ENCODE measurements at regions not wholly inside any gene's neighbourhood (a gene's known extent, or its start where the extent isn't known, plus 50 kb on each side); places are given as distances from the start of the nearest gene placed in this dataset.

- TF ChIP-seq EZH2 (IDR thresholded peaks at IDR 0.05; ENCODE audit: low read depth): no peak
- intact Hi-C loops (cut with micrococcal nuclease; ENCODE audit: unreplicated experiment): no loop called here
- Histone ChIP-seq H3K4me1 (replicated peaks; ENCODE audit: insufficient read depth) (no peaks in the 10 kb centered on the region), H3K36me3 (ENCODE audit: low read depth) (no peaks in the 10 kb centered on the region), H3K4me3 (no peak overlapping the region), H3K9me3 (ENCODE audit: insufficient read depth, low read depth) (no peaks in the 10 kb centered on the region), H3K4me2 (no peak overlapping the region), H2AFZ (no peak overlapping the region), H3K27ac (no peak overlapping the region), H3K79me2 (ENCODE audit: low read depth) (no peaks in the 10 kb centered on the region), H4K20me1 (ENCODE audit: insufficient read depth) (no peaks in the 10 kb centered on the region), H3K27me3 (ENCODE audit: insufficient read depth, low read depth) (no peaks in the 10 kb centered on the region), H3K9me2 (ENCODE audit: insufficient read depth) (no peaks in the 10 kb centered on the region), H3F3A (ENCODE audit: insufficient read depth, low read depth) (no peaks in the 10 kb centered on the region)
- no peak for DNase-seq
- ChIA-PET CTCF (no interaction called here), POLR2A (ENCODE audit: unreplicated experiment) (no interaction called here)
- no TSS peak for BruUV-seq (replicated peaks)
Observed at GRCh38 chr10:108638225-108638624, 1285.1 kb downstream of the XPNPEP1 start.

GRCh38 chr10:108633046-108633445 lies 1290.3 kb downstream of the XPNPEP1 start:
- Histone ChIP-seq H4K20me1 (ENCODE audit: insufficient read depth) (no peaks in the 10 kb centered on the region), H3K4me1 (replicated peaks; ENCODE audit: insufficient read depth) (no peaks in the 10 kb centered on the region), H3K79me2 (ENCODE audit: low read depth) (no peaks in the 10 kb centered on the region), H3K27me3 (ENCODE audit: insufficient read depth, low read depth) (no peaks in the 10 kb centered on the region), H3K4me2 (no peak overlapping the region), H3K4me3 (no peak overlapping the region), H3K36me3 (ENCODE audit: low read depth) (no peaks in the 10 kb centered on the region), H3F3A (ENCODE audit: insufficient read depth, low read depth) (no peaks in the 10 kb centered on the region), H3K9me2 (ENCODE audit: insufficient read depth) (no peaks in the 10 kb centered on the region), H3K27ac (no peak overlapping the region), H3K9me3 (ENCODE audit: insufficient read depth, low read depth) (no peaks in the 10 kb centered on the region), H2AFZ (no peak overlapping the region)
- CTCF ChIA-PET: no interaction called here
- no peak for DNase-seq
- POLR2A ChIA-PET (ENCODE audit: unreplicated experiment): no interaction called here
- no TSS peak for BruUV-seq (replicated peaks)
- TF ChIP-seq EZH2 (IDR thresholded peaks at IDR 0.05; ENCODE audit: low read depth): no peak
- no peak for TF ChIP-seq CTCF (conservative IDR thresholded peaks at IDR 0.05)
- intact Hi-C loops (cut with micrococcal nuclease; ENCODE audit: unreplicated experiment): no loop called here

- BruUV-seq (replicated peaks): no TSS peak
Observed at GRCh38 chr10:108632144-108632543, 1291.2 kb downstream of the XPNPEP1 start.

More at GRCh38 chr10:108632144-108632543, 1291.2 kb downstream of the XPNPEP1 start:
- H3K4me3 ChIP-seq: no peak overlapping the region
- H4K20me1 ChIP-seq (ENCODE audit: insufficient read depth): no peaks in the 10 kb centered on the region
- no peak overlapping the region for H3K4me2 ChIP-seq
- no peaks in the 10 kb centered on the region for H3F3A ChIP-seq (ENCODE audit: insufficient read depth, low read depth)
- no peaks in the 10 kb centered on the region for H3K27me3 ChIP-seq (ENCODE audit: insufficient read depth, low read depth)
- no peaks in the 10 kb centered on the region for H3K9me3 ChIP-seq (ENCODE audit: insufficient read depth, low read depth)
- intact Hi-C loops (cut with micrococcal nuclease; ENCODE audit: unreplicated experiment): no loop called here
- DNase-seq: no peak
- CTCF ChIA-PET: no interaction called here
- H3K27ac ChIP-seq: no peak overlapping the region
- H3K36me3 ChIP-seq (ENCODE audit: low read depth): no peaks in the 10 kb centered on the region
- H2AFZ ChIP-seq: no peak overlapping the region
- H3K9me2 ChIP-seq (ENCODE audit: insufficient read depth): no peaks in the 10 kb centered on the region
- POLR2A ChIA-PET (ENCODE audit: unreplicated experiment): no interaction called here
- H3K79me2 ChIP-seq (ENCODE audit: low read depth): no peaks in the 10 kb centered on the region
- no peaks in the 10 kb centered on the region for H3K4me1 ChIP-seq (replicated peaks; ENCODE audit: insufficient read depth)
- TF ChIP-seq EZH2 (IDR thresholded peaks at IDR 0.05; ENCODE audit: low read depth) (no peak), CTCF (conservative IDR thresholded peaks at IDR 0.05) (no peak)

Data from PC-9 (cell line).